ENCODE measurements at regions not wholly inside any gene's neighbourhood (a gene's known extent, or its start where the extent isn't known, plus 50 kb on each side); places are given as distances from the start of the nearest gene placed in this dataset.
A peak's percentile ranks its signal among the peaks of the same experiment; 100 is the strongest.

DNA sequence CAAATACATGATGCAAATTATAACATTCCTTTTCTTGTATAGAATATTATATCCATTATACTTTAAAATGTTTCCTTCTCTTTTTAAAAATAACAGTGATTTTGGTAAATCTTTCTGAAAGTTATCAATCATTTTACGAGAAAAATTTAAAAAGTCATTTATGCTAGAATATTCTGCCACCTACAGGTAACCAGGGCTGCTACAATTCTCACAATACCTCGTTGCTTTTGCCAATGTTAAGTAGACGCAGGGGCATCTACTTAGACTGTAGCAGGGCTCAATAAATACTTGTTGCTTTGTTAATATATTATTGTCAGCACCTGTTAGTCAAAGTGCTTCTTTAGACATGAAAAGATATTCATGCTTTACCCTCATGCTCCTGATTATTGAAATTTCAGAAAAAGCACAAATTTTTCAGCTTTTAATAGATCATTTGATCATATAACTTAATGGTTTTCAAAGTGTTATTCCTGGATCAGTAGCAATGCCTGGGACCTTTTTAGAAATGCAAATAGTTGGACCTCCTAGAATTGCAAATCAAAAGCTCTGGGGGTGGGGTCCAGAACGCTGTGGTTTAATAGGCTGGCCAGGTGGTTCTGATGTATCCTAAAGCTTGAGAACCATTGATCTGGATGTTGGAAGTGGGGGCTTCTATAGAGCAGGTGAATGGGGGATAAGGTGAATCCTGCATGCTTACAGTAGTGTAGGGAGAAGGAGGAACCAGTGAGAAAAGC, 223.6 kb upstream of the PDZRN3 start:
- TF ChIP-seq RXRA (IDR thresholded peaks at IDR 0.05) (no peak), GABPA (IDR thresholded peaks at IDR 0.05 in 1 of 2, conservative IDR thresholded peaks at IDR 0.05 in 1 of 2) (no peak), RAD21 (IDR thresholded peaks at IDR 0.05) (peak; percentile 76 to 81), SP1 (IDR thresholded peaks at IDR 0.05) (no peak)
- TF ChIP-seq, protein P1, sequence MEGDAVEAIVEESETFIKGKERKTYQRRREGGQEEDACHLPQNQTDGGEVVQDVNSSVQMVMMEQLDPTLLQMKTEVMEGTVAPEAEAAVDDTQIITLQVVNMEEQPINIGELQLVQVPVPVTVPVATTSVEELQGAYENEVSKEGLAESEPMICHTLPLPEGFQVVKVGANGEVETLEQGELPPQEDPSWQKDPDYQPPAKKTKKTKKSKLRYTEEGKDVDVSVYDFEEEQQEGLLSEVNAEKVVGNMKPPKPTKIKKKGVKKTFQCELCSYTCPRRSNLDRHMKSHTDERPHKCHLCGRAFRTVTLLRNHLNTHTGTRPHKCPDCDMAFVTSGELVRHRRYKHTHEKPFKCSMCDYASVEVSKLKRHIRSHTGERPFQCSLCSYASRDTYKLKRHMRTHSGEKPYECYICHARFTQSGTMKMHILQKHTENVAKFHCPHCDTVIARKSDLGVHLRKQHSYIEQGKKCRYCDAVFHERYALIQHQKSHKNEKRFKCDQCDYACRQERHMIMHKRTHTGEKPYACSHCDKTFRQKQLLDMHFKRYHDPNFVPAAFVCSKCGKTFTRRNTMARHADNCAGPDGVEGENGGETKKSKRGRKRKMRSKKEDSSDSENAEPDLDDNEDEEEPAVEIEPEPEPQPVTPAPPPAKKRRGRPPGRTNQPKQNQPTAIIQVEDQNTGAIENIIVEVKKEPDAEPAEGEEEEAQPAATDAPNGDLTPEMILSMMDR (IDR thresholded peaks at IDR 0.05; ENCODE audit: low read depth, low read length, missing input control) = peak; percentile 53
- TF ChIP-seq, protein P2, sequence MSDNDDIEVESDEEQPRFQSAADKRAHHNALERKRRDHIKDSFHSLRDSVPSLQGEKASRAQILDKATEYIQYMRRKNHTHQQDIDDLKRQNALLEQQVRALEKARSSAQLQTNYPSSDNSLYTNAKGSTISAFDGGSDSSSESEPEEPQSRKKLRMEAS (IDR thresholded peaks at IDR 0.05) = no peak
- TF ChIP-seq, protein P3, sequence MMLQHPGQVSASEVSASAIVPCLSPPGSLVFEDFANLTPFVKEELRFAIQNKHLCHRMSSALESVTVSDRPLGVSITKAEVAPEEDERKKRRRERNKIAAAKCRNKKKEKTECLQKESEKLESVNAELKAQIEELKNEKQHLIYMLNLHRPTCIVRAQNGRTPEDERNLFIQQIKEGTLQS (IDR thresholded peaks at IDR 0.05) = no peak
